ENCODE measurements at regions not wholly inside any gene's neighbourhood (a gene's known extent, or its start where the extent isn't known, plus 50 kb on each side); places are given as distances from the start of the nearest gene placed in this dataset.

GRCh38 chr10:108078263-108078662 is 913.8 kb upstream of the SORCS1 start:
- TF ChIP-seq FOXM1 (IDR thresholded peaks at IDR 0.05; ENCODE audit: borderline replicate concordance): no peak
- TF ChIP-seq HDGF (IDR thresholded peaks at IDR 0.05; ENCODE audit: borderline replicate concordance): no peak
- no peak for TF ChIP-seq FOXA1 (IDR thresholded peaks at IDR 0.05)
- no peak for TF ChIP-seq CTBP1 (IDR thresholded peaks at IDR 0.05; ENCODE audit: borderline replicate concordance)
- no peak for TF ChIP-seq LEF1 (IDR thresholded peaks at IDR 0.05; ENCODE audit: borderline replicate concordance)
- TF ChIP-seq ELF4 (IDR thresholded peaks at IDR 0.05): no peak
- no peak for TF ChIP-seq NFRKB (IDR thresholded peaks at IDR 0.05)

Measured in HEK293T (cell line).